GM12878 (cell line): ENCODE measurements at regions not wholly inside any gene's neighbourhood (a gene's known extent, or its start where the extent isn't known, plus 50 kb on each side); places are given as distances from the start of the nearest gene placed in this dataset.

Experiments
- ATAC-seq: fragments of 200-7000 bp; cut with Tn5 transposase; 3 replicates; pipeline ENCODE4 v1.9.1; 2020; ENCODE audit warnings: mild to moderate bottlenecking, moderate library complexity
- BruUV-seq: library from RNA; stranded (reverse); fragments of 400-500 nt; replicated peaks from 2 replicates; lab custom pipeline; 2021; lab: Mats Ljungman, UMichigan
- CTCF ChIA-PET: fragments of 300-600 bp; sonication (Branson Sonifier 250); formaldehyde crosslinking; extraction: SDS; loops from one replicate; lab custom pipeline; 2021; ENCODE audit warnings: inconsistent platforms; lab: Yijun Ruan, JAX
- POLR2A ChIA-PET: fragments of 350-600 bp; formaldehyde crosslinking; extraction: SDS; loops from one replicate; lab custom pipeline; 2021; ENCODE audit warnings: inconsistent platforms; lab: Charles Lee
- RAD21 ChIA-PET: fragments of 300-600 bp; sonication (Branson Sonifier 250); formaldehyde crosslinking; loops from one replicate; lab custom pipeline; 2023; ENCODE audit warnings: antibody characterized with exemption; ENCODE audit not compliant: unreplicated experiment; lab: Charles Lee
- SMC1A ChIA-PET: fragments of 300-600 bp; sonication (Branson Sonifier 250); formaldehyde crosslinking; loops from one replicate; lab custom pipeline; 2023; ENCODE audit not compliant: unreplicated experiment, uncharacterized antibody; lab: Charles Lee
- DNase-seq: peaks from one replicate; pipeline ENCODE4 v3.0.0-alpha.2; 2011; ENCODE audit warnings: low read depth, low spot score
- FAIRE-seq: peaks from 3 replicates; lab custom pipeline; 2011; peaks lifted over from hg19 to GRCh38; lab: Jason Lieb, UNC
- H2AFZ ChIP-seq: 2 replicates; pipeline ENCODE4 v1.6.0; 2011; ENCODE audit warnings: low read depth, low read length, control low read depth; ENCODE audit not compliant: control insufficient read depth
- H3K27ac ChIP-seq: 2 replicates; pipeline ENCODE4 v1.5.1; 2011; ENCODE audit warnings: control low read depth; ENCODE audit not compliant: control insufficient read depth, insufficient read depth
- H3K27me3 ChIP-seq, 2 experiments: replicated peaks in 1 of 2; 2 replicates each; pipeline versions ENCODE4 v1.6.0 to v1.6.1; 2011; ENCODE audit warnings: low read length in 1 of 2; ENCODE audit not compliant: control insufficient read depth in 2 of 2, insufficient read depth in 2 of 2
- H3K36me3 ChIP-seq, 2 experiments: 2 replicates each; pipeline ENCODE4 v1.5.1; 2011; ENCODE audit warnings: low read length in 1 of 2; ENCODE audit not compliant: control insufficient read depth in 2 of 2, insufficient read depth in 2 of 2
- H3K4me1 ChIP-seq: 2 replicates; pipeline ENCODE4 v1.6.1; 2011; ENCODE audit warnings: mild to moderate bottlenecking, low read length, moderate library complexity, mixed read lengths; ENCODE audit not compliant: control insufficient read depth, insufficient read depth
- H3K4me2 ChIP-seq: 2 replicates; pipeline ENCODE4 v1.6.0; 2011; ENCODE audit warnings: control low read depth; ENCODE audit not compliant: control insufficient read depth, insufficient read depth
- H3K4me3 ChIP-seq: fragments of 200-600 bp; sonication (generic); 2 replicates; pipeline ENCODE4 v1.5.1; 2016
- H3K79me2 ChIP-seq: 2 replicates; pipeline ENCODE4 v1.6.0; 2011; ENCODE audit warnings: low read length; ENCODE audit not compliant: control insufficient read depth, insufficient read depth
- H3K9ac ChIP-seq: 2 replicates; pipeline ENCODE4 v1.8.0; 2011; ENCODE audit warnings: low read length, control low read depth, mixed read lengths; ENCODE audit not compliant: control insufficient read depth, insufficient read depth
- H3K9me3 ChIP-seq: replicated peaks from 3 replicates; pipeline ENCODE4 v1.5.1; 2011; ENCODE audit warnings: mild to moderate bottlenecking, low read length; ENCODE audit not compliant: control insufficient read depth, insufficient read depth
- H4K20me1 ChIP-seq: 2 replicates; pipeline ENCODE4 v1.6.0; 2011; ENCODE audit not compliant: control insufficient read depth, insufficient read depth
- BRCA1 ChIP-seq: IDR thresholded peaks from 2 replicates; pipeline ENCODE4 v1.6.1; 2011; ENCODE audit warnings: low read depth, low read length, improper control_type of control experiment
- CBX5 ChIP-seq: sonication (generic); IDR thresholded peaks from 2 replicates; pipeline ENCODE4 v1.6.1; 2016; ENCODE audit warnings: low read depth, moderate library complexity, mild to moderate bottlenecking, inconsistent platforms
- CREB1 ChIP-seq: IDR thresholded peaks from 2 replicates; pipeline ENCODE4 v1.6.1; 2012; ENCODE audit warnings: low read depth, mild to moderate bottlenecking, inconsistent platforms
- EED ChIP-seq: sonication (generic); IDR thresholded peaks from 2 replicates; pipeline ENCODE4 v1.6.1; 2016; ENCODE audit warnings: antibody characterized with exemption, low read depth
- GATAD2B ChIP-seq: fragments of 450-650 bp; conservative IDR thresholded peaks from 2 replicates; pipeline ENCODE4 v1.6.1; 2017; ENCODE audit warnings: low read depth, mild to moderate bottlenecking, moderate library complexity
- JUND ChIP-seq: IDR thresholded peaks from 2 replicates; pipeline ENCODE4 v1.6.1; 2012; ENCODE audit warnings: low read depth, mild to moderate bottlenecking, low read length, improper control_type of control experiment, moderate library complexity
- MYB ChIP-seq: fragments of 150-350 bp; IDR thresholded peaks from 2 replicates; pipeline ENCODE4 v1.6.1; 2014; ENCODE audit warnings: mild to moderate bottlenecking, low read depth, low read length, borderline replicate concordance
- NBN ChIP-seq: fragments of 450-650 bp; IDR thresholded peaks from 2 replicates; pipeline ENCODE4 v1.6.1; 2016
- NFYA ChIP-seq: IDR thresholded peaks from 2 replicates; pipeline ENCODE4 v1.6.1; 2011; ENCODE audit warnings: low read depth, mild to moderate bottlenecking, low read length, improper control_type of control experiment, borderline replicate concordance
- NR2C1 ChIP-seq: fragments of 450-650 bp; IDR thresholded peaks from 2 replicates; pipeline ENCODE4 v1.6.1; 2017; ENCODE audit warnings: antibody characterized with exemption, mild to moderate bottlenecking, moderate library complexity
- RAD21 ChIP-seq: IDR thresholded peaks from 2 replicates; pipeline ENCODE4 v1.6.1; 2011; ENCODE audit warnings: mild to moderate bottlenecking, low read depth, low read length, moderate library complexity; ENCODE audit not compliant: insufficient read depth
- RAD51 ChIP-seq: fragments of 450-650 bp; IDR thresholded peaks from 2 replicates; pipeline ENCODE4 v1.6.1; 2016; ENCODE audit warnings: moderate library complexity, mild to moderate bottlenecking, inconsistent platforms
- SREBF2 ChIP-seq: IDR thresholded peaks from 2 replicates; pipeline ENCODE4 v1.6.1; 2012; ENCODE audit warnings: mild to moderate bottlenecking, low read length
- ZNF207 ChIP-seq: fragments of 450-650 bp; IDR thresholded peaks from 2 replicates; pipeline ENCODE4 v1.6.1; 2014; ENCODE audit warnings: antibody characterized with exemption, mild to moderate bottlenecking, borderline replicate concordance
- ZNF217 ChIP-seq: fragments of 450-650 bp; IDR thresholded peaks from 2 replicates; pipeline ENCODE4 v1.6.1; 2017; ENCODE audit warnings: antibody characterized with exemption, mild to moderate bottlenecking
- ZNF274 ChIP-seq: IDR thresholded peaks from one replicate; pipeline ENCODE4 v1.8.0; 2011; ENCODE audit not compliant: insufficient read length, insufficient read depth
- ZNF622 ChIP-seq: fragments of 450-650 bp; IDR thresholded peaks from 2 replicates; pipeline ENCODE4 v1.6.1; 2017; ENCODE audit warnings: mild to moderate bottlenecking, inconsistent platforms
- ZZZ3 ChIP-seq: IDR thresholded peaks from 2 replicates; pipeline ENCODE4 v1.6.1; 2011; ENCODE audit warnings: low read depth; ENCODE audit not compliant: control insufficient read depth, insufficient read length
- WGBS: methylation state at CpG from one replicate; pipeline ENCODE4 v1.1.6; 2016; ENCODE audit warnings: low lambda C conversion rate; ENCODE audit not compliant: insufficient replicate concordance, insufficient coverage; ENCODE audit errors: missing lambda C conversion rate; 5-methylcytosine and 5-hydroxymethylcytosine counted together
- in situ Hi-C: fragments of 300-500 bp; cut with MboI; formaldehyde crosslinking; loops from 9 replicates; pipeline ENCODE4 v1.14.3; 2018; ENCODE audit warnings: mixed read lengths
- intact Hi-C: fragments of 100-400 bp; cut with micrococcal nuclease; formaldehyde crosslinking; loops from one replicate; pipeline ENCODE4 v1.14.2; 2022; ENCODE audit not compliant: unreplicated experiment
- TF ChIP-seq, protein P1 (sequence below): fragments of 450-650 bp; IDR thresholded peaks from 2 replicates; pipeline ENCODE4 v1.6.1; 2018; ENCODE audit warnings: mild to moderate bottlenecking, low read depth, moderate library complexity; ENCODE audit not compliant: partially characterized antibody

DNA sequence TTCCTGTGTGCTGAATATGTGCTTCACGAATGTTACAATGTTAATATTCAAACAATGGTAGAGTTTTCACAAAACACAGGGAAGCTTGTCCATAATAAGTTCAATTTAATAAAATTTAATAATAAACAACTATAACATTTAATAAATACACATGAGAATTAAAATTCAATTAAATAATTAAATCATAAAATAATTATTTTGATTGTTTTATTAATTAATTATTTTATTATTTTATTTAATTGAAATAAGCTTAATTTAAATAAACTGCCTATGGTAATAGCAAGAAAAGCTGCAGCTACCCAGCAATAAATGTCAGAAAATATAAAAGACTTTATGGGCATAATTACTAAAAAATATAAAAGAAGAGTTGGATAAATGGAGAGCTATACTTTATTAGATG is 149.0 kb upstream of the NFIB start:
- no peaks in the 10 kb centered on the region for H3K36me3 ChIP-seq
- BruUV-seq: no TSS peak
- TF ChIP-seq GATAD2B (no peak), CREB1 (no peak), RAD21 (no peak), ZNF274 (no peak), CBX5 (no peak), NR2C1 (no peak), NBN (no peak), ZNF207 (no peak), MYB (no peak), ZNF217 (no peak), RAD51 (no peak), BRCA1 (no peak), SREBF2 (no peak), JUND (no peak), NFYA (no peak), ZNF622 (no peak), ZZZ3 (no peak), EED (no peak)
- TF ChIP-seq, protein P1, sequence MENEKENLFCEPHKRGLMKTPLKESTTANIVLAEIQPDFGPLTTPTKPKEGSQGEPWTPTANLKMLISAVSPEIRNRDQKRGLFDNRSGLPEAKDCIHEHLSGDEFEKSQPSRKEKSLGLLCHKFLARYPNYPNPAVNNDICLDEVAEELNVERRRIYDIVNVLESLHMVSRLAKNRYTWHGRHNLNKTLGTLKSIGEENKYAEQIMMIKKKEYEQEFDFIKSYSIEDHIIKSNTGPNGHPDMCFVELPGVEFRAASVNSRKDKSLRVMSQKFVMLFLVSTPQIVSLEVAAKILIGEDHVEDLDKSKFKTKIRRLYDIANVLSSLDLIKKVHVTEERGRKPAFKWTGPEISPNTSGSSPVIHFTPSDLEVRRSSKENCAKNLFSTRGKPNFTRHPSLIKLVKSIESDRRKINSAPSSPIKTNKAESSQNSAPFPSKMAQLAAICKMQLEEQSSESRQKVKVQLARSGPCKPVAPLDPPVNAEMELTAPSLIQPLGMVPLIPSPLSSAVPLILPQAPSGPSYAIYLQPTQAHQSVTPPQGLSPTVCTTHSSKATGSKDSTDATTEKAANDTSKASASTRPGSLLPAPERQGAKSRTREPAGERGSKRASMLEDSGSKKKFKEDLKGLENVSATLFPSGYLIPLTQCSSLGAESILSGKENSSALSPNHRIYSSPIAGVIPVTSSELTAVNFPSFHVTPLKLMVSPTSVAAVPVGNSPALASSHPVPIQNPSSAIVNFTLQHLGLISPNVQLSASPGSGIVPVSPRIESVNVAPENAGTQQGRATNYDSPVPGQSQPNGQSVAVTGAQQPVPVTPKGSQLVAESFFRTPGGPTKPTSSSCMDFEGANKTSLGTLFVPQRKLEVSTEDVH: no peak
- no peak overlapping the region for H3K4me2 ChIP-seq
- intact Hi-C loops (loop anchor here (10.0 kb wide), 1 partner anchor 672 kb away; no protein-coding TSS in a partner anchor), in situ Hi-C loops (loop anchor here (25.0 kb wide), 1 partner anchor 674 kb away; no protein-coding TSS in a partner anchor)
- 0% methylated on average over 1 of the region's 1 CpG for WGBS
- H3K27me3 ChIP-seq: no peaks in the 10 kb centered on the region; a peak in 1 of 4 replicates
- H3K9ac ChIP-seq: no peak overlapping the region
- no peak for DNase-seq
- H2AFZ ChIP-seq: no peak overlapping the region
- no peaks in the 10 kb centered on the region for H3K79me2 ChIP-seq
- no peak for ATAC-seq
- FAIRE-seq: no peak
- no peak overlapping the region for H3K4me3 ChIP-seq
- no peaks in the 10 kb centered on the region for H3K9me3 ChIP-seq
- H3K4me1 ChIP-seq: no peaks in the 10 kb centered on the region
- SMC1A ChIA-PET: no interaction called here
- POLR2A ChIA-PET: no interaction called here
- no peak overlapping the region for H3K27ac ChIP-seq
- CTCF ChIA-PET: interaction anchor here (0.6 to 6.5 kb wide), 2 partner anchors 306 to 590 kb away, joined by 5 to 47 read pairs; no protein-coding TSS in a partner anchor
- RAD21 ChIA-PET: no interaction called here
- no peaks in the 10 kb centered on the region for H4K20me1 ChIP-seq
